KMS-11 (cell line): ENCODE measurements at regions not wholly inside any gene's neighbourhood (a gene's known extent, or its start where the extent isn't known, plus 50 kb on each side); places are given as distances from the start of the nearest gene placed in this dataset.

Source experiments
- H2AFZ ChIP-seq: fragments of 200-600 bp; sonication (generic); 2 replicates; pipeline ENCODE4 v1.6.1; 2016; ENCODE audit warnings: antibody characterized with exemption, mixed run types, low read depth
- H3K27ac ChIP-seq: fragments of 200-600 bp; sonication (generic); 2 replicates; pipeline ENCODE4 v1.6.1; 2016; ENCODE audit warnings: mild to moderate bottlenecking, mixed run types
- H3K27me3 ChIP-seq: fragments of 200-600 bp; sonication (generic); 2 replicates; pipeline ENCODE4 v1.6.1; 2017; ENCODE audit warnings: mild to moderate bottlenecking, low read depth, mixed run types, moderate library complexity; ENCODE audit not compliant: insufficient read depth
- H3K36me3 ChIP-seq: fragments of 200-600 bp; sonication (generic); 2 replicates; pipeline ENCODE4 v1.6.1; 2017; ENCODE audit warnings: mild to moderate bottlenecking, mixed run types; ENCODE audit not compliant: insufficient read depth
- H3K4me1 ChIP-seq: fragments of 200-600 bp; sonication (generic); 2 replicates; pipeline ENCODE4 v1.6.1; 2016; ENCODE audit warnings: mild to moderate bottlenecking, low read depth, mixed run types; ENCODE audit not compliant: poor library complexity, severe bottlenecking
- H3K4me2 ChIP-seq: fragments of 200-600 bp; sonication (generic); 2 replicates; pipeline ENCODE4 v1.7.0; 2016; ENCODE audit warnings: mild to moderate bottlenecking, mixed run types
- H3K4me3 ChIP-seq: fragments of 200-600 bp; sonication (generic); IDR thresholded peaks from 2 replicates; pipeline ENCODE4 v1.6.1; 2017; ENCODE audit warnings: low read depth, low read length, mixed read lengths; ENCODE audit not compliant: insufficient read depth
- H3K79me2 ChIP-seq: fragments of 200-600 bp; sonication (generic); 2 replicates; pipeline ENCODE4 v1.6.1; 2016; ENCODE audit warnings: low read depth, mixed run types; ENCODE audit not compliant: insufficient read depth
- H3K9ac ChIP-seq: fragments of 200-600 bp; sonication (generic); 2 replicates; pipeline ENCODE4 v1.6.1; 2016; ENCODE audit warnings: mild to moderate bottlenecking, mixed run types
- H4K20me1 ChIP-seq: fragments of 200-600 bp; sonication (generic); 2 replicates; pipeline ENCODE4 v1.6.1; 2016; ENCODE audit warnings: mild to moderate bottlenecking, mixed run types; ENCODE audit not compliant: insufficient read depth
- TF ChIP-seq, protein P1 (sequence below): fragments of 200-600 bp; sonication (generic); conservative IDR thresholded peaks from 2 replicates; pipeline ENCODE4 v1.6.1; 2017; ENCODE audit warnings: low read depth, mild to moderate bottlenecking, antibody characterized with exemption, low read length, moderate library complexity, mixed read lengths

GRCh38 chr1:55542901-55543504 is 327.8 kb upstream of the USP24 start:
- H4K20me1 ChIP-seq = no peaks in the 10 kb centered on the region
- no peaks in the 10 kb centered on the region for H3K79me2 ChIP-seq
- H3K27ac ChIP-seq = no peak overlapping the region
- H3K4me2 ChIP-seq = no peak overlapping the region
- H3K9ac ChIP-seq = no peak overlapping the region
- no peak overlapping the region for H2AFZ ChIP-seq
- no peak overlapping the region for H3K4me3 ChIP-seq
- no peaks in the 10 kb centered on the region for H3K36me3 ChIP-seq
- H3K4me1 ChIP-seq = no peaks in the 10 kb centered on the region
- no peaks in the 10 kb centered on the region for H3K27me3 ChIP-seq
- TF ChIP-seq, protein P1, sequence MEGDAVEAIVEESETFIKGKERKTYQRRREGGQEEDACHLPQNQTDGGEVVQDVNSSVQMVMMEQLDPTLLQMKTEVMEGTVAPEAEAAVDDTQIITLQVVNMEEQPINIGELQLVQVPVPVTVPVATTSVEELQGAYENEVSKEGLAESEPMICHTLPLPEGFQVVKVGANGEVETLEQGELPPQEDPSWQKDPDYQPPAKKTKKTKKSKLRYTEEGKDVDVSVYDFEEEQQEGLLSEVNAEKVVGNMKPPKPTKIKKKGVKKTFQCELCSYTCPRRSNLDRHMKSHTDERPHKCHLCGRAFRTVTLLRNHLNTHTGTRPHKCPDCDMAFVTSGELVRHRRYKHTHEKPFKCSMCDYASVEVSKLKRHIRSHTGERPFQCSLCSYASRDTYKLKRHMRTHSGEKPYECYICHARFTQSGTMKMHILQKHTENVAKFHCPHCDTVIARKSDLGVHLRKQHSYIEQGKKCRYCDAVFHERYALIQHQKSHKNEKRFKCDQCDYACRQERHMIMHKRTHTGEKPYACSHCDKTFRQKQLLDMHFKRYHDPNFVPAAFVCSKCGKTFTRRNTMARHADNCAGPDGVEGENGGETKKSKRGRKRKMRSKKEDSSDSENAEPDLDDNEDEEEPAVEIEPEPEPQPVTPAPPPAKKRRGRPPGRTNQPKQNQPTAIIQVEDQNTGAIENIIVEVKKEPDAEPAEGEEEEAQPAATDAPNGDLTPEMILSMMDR = no peak

DNA sequence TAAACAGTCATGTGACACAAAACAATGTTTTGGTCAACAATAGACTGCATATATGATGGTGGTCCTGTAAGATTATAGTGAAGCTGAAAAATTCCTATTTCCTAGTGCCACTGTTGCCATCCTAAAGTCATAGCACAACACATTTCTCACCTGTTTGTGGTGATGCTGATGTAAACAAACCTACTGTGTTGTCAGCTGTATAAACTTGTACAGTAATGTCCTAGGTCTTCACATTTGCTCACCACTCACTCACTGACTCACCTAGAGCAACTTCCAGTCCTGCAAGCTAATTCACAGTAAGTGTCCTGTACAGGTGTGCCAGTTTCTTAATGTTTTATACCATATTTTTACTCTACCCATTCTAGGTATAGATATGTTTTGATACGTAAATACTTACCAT is 326.1 kb upstream of the USP24 start:
- no peaks in the 10 kb centered on the region for H3K4me1 ChIP-seq
- H3K27me3 ChIP-seq = no peaks in the 10 kb centered on the region
- H2AFZ ChIP-seq = no peak overlapping the region
- no peaks in the 10 kb centered on the region for H3K36me3 ChIP-seq
- H3K79me2 ChIP-seq = no peaks in the 10 kb centered on the region
- no peak overlapping the region for H3K4me3 ChIP-seq
- H4K20me1 ChIP-seq = no peaks in the 10 kb centered on the region
- H3K4me2 ChIP-seq = no peak overlapping the region
- H3K27ac ChIP-seq = no peak overlapping the region
- TF ChIP-seq, protein P1 = no peak
- no peak overlapping the region for H3K9ac ChIP-seq

GRCh38 chr1:55539652-55540512 is 324.7 kb upstream of the USP24 start:
- Histone ChIP-seq H4K20me1 (no peaks in the 10 kb centered on the region), H3K4me2 (no peak overlapping the region), H2AFZ (no peak overlapping the region), H3K4me1 (no peaks in the 10 kb centered on the region), H3K9ac (no peak overlapping the region), H3K79me2 (no peaks in the 10 kb centered on the region), H3K27me3 (no peaks in the 10 kb centered on the region), H3K36me3 (no peaks in the 10 kb centered on the region), H3K4me3 (no peak overlapping the region), H3K27ac (no peak overlapping the region)
- TF ChIP-seq, protein P1 = no peak

- Histone ChIP-seq H3K36me3 (no peaks in the 10 kb centered on the region), H3K4me2 (no peak overlapping the region), H3K9ac (no peak overlapping the region), H3K27me3 (no peaks in the 10 kb centered on the region), H3K79me2 (no peaks in the 10 kb centered on the region), H4K20me1 (no peaks in the 10 kb centered on the region), H3K4me1 (no peaks in the 10 kb centered on the region), H3K4me3 (no peak overlapping the region), H2AFZ (no peak overlapping the region), H3K27ac (no peak overlapping the region)
- TF ChIP-seq, protein P1 = no peak
These were observed 323.3 kb upstream of the USP24 start for GRCh38 chr1:55538428-55538827.
